GM23338 (cell line): ENCODE measurements at regions not wholly inside any gene's neighbourhood (a gene's known extent, or its start where the extent isn't known, plus 50 kb on each side); places are given as distances from the start of the nearest gene placed in this dataset.
A peak's percentile ranks its signal among the peaks of the same experiment; 100 is the strongest.

Experiments
- ATAC-seq: fragments of 200-7000 bp; cut with Tn5 transposase; 3 replicates; pipeline ENCODE4 v1.9.1; 2020
- DNase-seq: peaks from one replicate; pipeline ENCODE4 v3.0.0-alpha.2; 2015; ENCODE audit warnings: low spot score
- H2AFZ ChIP-seq: fragments of 200-600 bp; sonication (generic); 2 replicates; pipeline ENCODE4 v1.8.0; 2016; ENCODE audit warnings: antibody characterized with exemption, mild to moderate bottlenecking, moderate library complexity
- H3F3A ChIP-seq: fragments of 200-600 bp; sonication (generic); replicated peaks from 2 replicates; pipeline ENCODE4 v1.8.0; 2017; ENCODE audit warnings: antibody characterized with exemption, mixed run types, low read depth
- H3K27ac ChIP-seq: fragments of 200-600 bp; sonication (generic); 2 replicates; pipeline ENCODE4 v1.6.1; 2016; ENCODE audit warnings: low read depth
- H3K27me3 ChIP-seq: fragments of 200-600 bp; sonication (generic); 2 replicates; pipeline ENCODE4 v1.8.0; 2016; ENCODE audit warnings: mild to moderate bottlenecking, mixed run types, moderate library complexity; ENCODE audit not compliant: insufficient read depth
- H3K36me3 ChIP-seq: fragments of 200-600 bp; sonication (generic); 2 replicates; pipeline ENCODE4 v1.8.0; 2016; ENCODE audit warnings: mild to moderate bottlenecking; ENCODE audit not compliant: insufficient read depth
- H3K4me1 ChIP-seq: fragments of 200-600 bp; sonication (generic); 2 replicates; pipeline ENCODE4 v1.8.0; 2016; ENCODE audit warnings: mild to moderate bottlenecking, moderate library complexity; ENCODE audit not compliant: insufficient read depth
- H3K4me2 ChIP-seq: fragments of 200-600 bp; sonication (generic); 2 replicates; pipeline ENCODE4 v1.7.1; 2017; ENCODE audit warnings: mixed run types
- H3K4me3 ChIP-seq: fragments of 200-600 bp; sonication (generic); 2 replicates; pipeline ENCODE4 v1.6.1; 2016; ENCODE audit warnings: mixed run types
- H3K79me2 ChIP-seq: fragments of 200-600 bp; sonication (generic); replicated peaks from 2 replicates; pipeline ENCODE4 v1.8.0; 2017; ENCODE audit warnings: mild to moderate bottlenecking; ENCODE audit not compliant: insufficient read depth
- H3K9me2 ChIP-seq: fragments of 200-600 bp; sonication (generic); 2 replicates; pipeline ENCODE4 v1.8.0; 2017; ENCODE audit not compliant: insufficient read depth
- H4K20me1 ChIP-seq: fragments of 200-600 bp; sonication (generic); replicated peaks from 2 replicates; pipeline ENCODE4 v1.8.0; 2017; ENCODE audit warnings: mild to moderate bottlenecking; ENCODE audit not compliant: insufficient read depth
- H3K27ac Mint-ChIP-seq: 2 replicates; pipeline ENCODE4 v1.8.0; 2020; ENCODE audit warnings: inconsistent platforms, mild to moderate bottlenecking, moderate library complexity, mixed read lengths
- H3K27me3 Mint-ChIP-seq: 3 replicates; pipeline ENCODE4 v1.8.0; 2022; ENCODE audit warnings: low read depth, mild to moderate bottlenecking, moderate library complexity, mixed read lengths, inconsistent platforms; ENCODE audit not compliant: insufficient read depth, poor library complexity
- H3K36me3 Mint-ChIP-seq: 3 replicates; pipeline ENCODE4 v1.8.0; 2021; ENCODE audit warnings: low read depth, mild to moderate bottlenecking, inconsistent platforms, moderate library complexity, mixed read lengths
- H3K4me1 Mint-ChIP-seq: 3 replicates; pipeline ENCODE4 v1.8.0; 2020; ENCODE audit warnings: mild to moderate bottlenecking, inconsistent platforms, mixed read lengths
- H3K4me3 Mint-ChIP-seq: 3 replicates; pipeline ENCODE4 v1.8.0; 2021; ENCODE audit warnings: moderate library complexity, mild to moderate bottlenecking, inconsistent platforms, mixed read lengths
- H3K9me3 Mint-ChIP-seq: 3 replicates; pipeline ENCODE4 v1.8.0; 2020; ENCODE audit warnings: moderate library complexity, mild to moderate bottlenecking, inconsistent platforms, mixed read lengths
- CREB1 ChIP-seq: fragments of 250-450 bp; sonication (Bioruptor Pico); IDR thresholded peaks from 2 replicates; pipeline ENCODE4 v1.5.0; 2020; ENCODE audit warnings: low read depth, mild to moderate bottlenecking, moderate library complexity
- CTCF ChIP-seq, 2 experiments: fragments of 200-600 bp in 1 of 2; sonication (generic) in 1 of 2; conservative IDR thresholded peaks; 2 replicates each; pipeline versions ENCODE4 v1.5.1 to v1.6.1; 2016 to 2017; ENCODE audit warnings: antibody characterized with exemption in 2 of 2, low read depth in 2 of 2, mild to moderate bottlenecking in 2 of 2, moderate library complexity in 1 of 2
- EZH2 ChIP-seq: fragments of 200-600 bp; sonication (generic); IDR thresholded peaks from one replicate; pipeline ENCODE4 v1.8.0; 2017; ENCODE audit warnings: antibody characterized with exemption, mild to moderate bottlenecking, low read depth; ENCODE audit not compliant: unreplicated experiment
- EZH2phosphoT487 ChIP-seq: fragments of 200-600 bp; sonication (generic); IDR thresholded peaks from one replicate; pipeline ENCODE4 v1.8.1; 2018; ENCODE audit warnings: antibody characterized with exemption; ENCODE audit not compliant: unreplicated experiment
- JUNB ChIP-seq: IDR thresholded peaks from one replicate; pipeline ENCODE4 v1.6.1; 2016; ENCODE audit warnings: antibody characterized with exemption; ENCODE audit not compliant: unreplicated experiment
- NANOG ChIP-seq: IDR thresholded peaks from 2 replicates; pipeline ENCODE4 v1.6.1; 2016; ENCODE audit warnings: antibody characterized with exemption, borderline replicate concordance
- POLR2AphosphoS5 ChIP-seq: IDR thresholded peaks from 2 replicates; pipeline ENCODE4 v1.6.1; 2016; ENCODE audit warnings: antibody characterized with exemption, low read depth
- REST ChIP-seq: IDR thresholded peaks from one replicate; pipeline ENCODE4 v1.6.1; 2018; ENCODE audit warnings: antibody characterized with exemption; ENCODE audit not compliant: unreplicated experiment
- STAT1 ChIP-seq: IDR thresholded peaks from one replicate; pipeline ENCODE4 v1.6.1; 2016; ENCODE audit warnings: antibody characterized with exemption; ENCODE audit not compliant: unreplicated experiment
- ZNF114 ChIP-seq: fragments of 250-450 bp; sonication (Bioruptor Pico); IDR thresholded peaks from 2 replicates; pipeline ENCODE4 v1.5.0; 2020; ENCODE audit warnings: mild to moderate bottlenecking, moderate library complexity
- ZNF331 ChIP-seq: fragments of 250-450 bp; sonication (Bioruptor Pico); IDR thresholded peaks from 2 replicates; pipeline ENCODE4 v1.5.0; 2020; ENCODE audit warnings: low read depth, mild to moderate bottlenecking, moderate library complexity
- ZNF462 ChIP-seq: fragments of 250-450 bp; sonication (Bioruptor Pico); IDR thresholded peaks from 2 replicates; pipeline ENCODE4 v1.5.0; 2020; ENCODE audit warnings: mild to moderate bottlenecking, moderate library complexity
- TF ChIP-seq, protein P1 (sequence below): IDR thresholded peaks from 2 replicates; pipeline ENCODE4 v1.6.1; 2016; ENCODE audit warnings: antibody characterized with exemption

DNA sequence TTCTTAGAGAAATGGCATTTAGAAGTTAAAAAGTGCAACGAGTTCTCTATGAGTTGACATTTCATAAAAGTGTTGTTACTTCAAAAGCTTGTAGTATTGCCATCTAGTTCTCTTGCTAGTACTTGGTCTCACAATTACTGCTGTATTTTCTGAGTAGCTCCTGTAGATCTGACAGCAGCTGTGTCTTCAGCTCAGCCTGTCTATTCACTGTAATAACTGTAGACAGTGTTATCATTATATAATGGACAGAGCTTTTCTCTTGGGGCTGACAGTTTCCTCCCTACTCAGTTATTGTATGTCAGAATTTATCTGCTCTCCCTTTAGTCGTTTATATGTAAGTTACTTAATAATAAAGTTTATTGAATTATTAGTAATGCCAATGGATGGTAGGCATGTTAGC is 388.7 kb upstream of the VSTM2A start (continued):
- TF ChIP-seq ZNF114 (CRISPR knock-in tag): no peak

DNA sequence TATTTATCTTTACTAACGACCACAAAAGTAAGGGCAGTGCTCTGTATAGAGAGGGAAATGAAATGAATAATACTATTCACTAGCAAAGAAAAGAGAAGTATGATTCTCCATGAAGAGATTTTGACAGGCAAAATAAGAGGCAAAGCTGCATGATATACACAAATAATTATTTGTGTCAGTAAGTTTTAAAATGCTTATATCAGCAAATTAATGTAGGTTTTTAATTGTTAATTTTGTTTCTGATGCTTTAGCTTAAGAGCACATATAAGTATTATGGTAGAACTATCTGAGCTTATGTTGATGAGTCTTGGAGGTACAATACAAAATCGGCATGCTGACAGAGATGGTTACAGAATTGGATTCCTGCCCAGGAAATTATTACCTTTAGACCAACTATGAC is 383.1 kb upstream of the VSTM2A start:
- H3K27ac Mint-ChIP-seq: peak overlapping the region; percentile 77
- Histone ChIP-seq H3K36me3 (no peaks in the 10 kb centered on the region), H3K27ac (no peak overlapping the region), H3K27me3 (no peaks in the 10 kb centered on the region), H3F3A (no peaks in the 10 kb centered on the region), H3K4me3 (peak overlapping the region; percentile 10; the same call in 1 of the 2 replicates), H3K4me1 (peaks cover 26% of the 10 kb centered on the region), H2AFZ (no peak overlapping the region), H3K4me2 (peak overlapping the region; percentile 27), H4K20me1 (no peaks in the 10 kb centered on the region), H3K79me2 (no peaks in the 10 kb centered on the region), H3K9me2 (peaks cover 15% of the 10 kb centered on the region; the same call in 1 of the 2 replicates)
- no peaks in the 10 kb centered on the region for H3K27me3 Mint-ChIP-seq
- no peak overlapping the region for H3K4me3 Mint-ChIP-seq
- TF ChIP-seq CTCF (conservative IDR thresholded peaks at IDR 0.05; ENCODE audit: low read depth in 2 of 2) (no peak), CREB1 (CRISPR knock-in tag) (no peak), EZH2phosphoT487 (no peak), JUNB (no peak), ZNF462 (no peak), EZH2 (no peak), POLR2AphosphoS5 (no peak), REST (no peak), ZNF331 (CRISPR knock-in tag) (no peak), ZNF114 (CRISPR knock-in tag) (no peak), STAT1 (no peak), NANOG (no peak; the same call in 1 of the 2 replicates)
- TF ChIP-seq, protein P1, sequence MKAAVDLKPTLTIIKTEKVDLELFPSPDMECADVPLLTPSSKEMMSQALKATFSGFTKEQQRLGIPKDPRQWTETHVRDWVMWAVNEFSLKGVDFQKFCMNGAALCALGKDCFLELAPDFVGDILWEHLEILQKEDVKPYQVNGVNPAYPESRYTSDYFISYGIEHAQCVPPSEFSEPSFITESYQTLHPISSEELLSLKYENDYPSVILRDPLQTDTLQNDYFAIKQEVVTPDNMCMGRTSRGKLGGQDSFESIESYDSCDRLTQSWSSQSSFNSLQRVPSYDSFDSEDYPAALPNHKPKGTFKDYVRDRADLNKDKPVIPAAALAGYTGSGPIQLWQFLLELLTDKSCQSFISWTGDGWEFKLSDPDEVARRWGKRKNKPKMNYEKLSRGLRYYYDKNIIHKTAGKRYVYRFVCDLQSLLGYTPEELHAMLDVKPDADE: no peak
- H3K4me1 Mint-ChIP-seq: peaks cover 15% of the 10 kb centered on the region
- no peak for DNase-seq
- no peaks in the 10 kb centered on the region for H3K9me3 Mint-ChIP-seq
- H3K36me3 Mint-ChIP-seq: peaks cover 9% of the 10 kb centered on the region; the same call in 2 of the 3 replicates
- no peak for ATAC-seq
